Breast epithelium (tissue), 3 donors: ENCODE measurements at regions not wholly inside any gene's neighbourhood (a gene's known extent, or its start where the extent isn't known, plus 50 kb on each side); places are given as distances from the start of the nearest gene placed in this dataset.

ENCODE experiments used
- CTCF ChIP-seq, 3 donors: fragments of 450-650 bp; IDR thresholded peaks; one replicate each; pipeline ENCODE4 v1.5.1; 2016 to 2017; ENCODE audit warnings: antibody characterized with exemption in 3 of 3, mild to moderate bottlenecking in 3 of 3, moderate library complexity in 3 of 3
- POLR2A ChIP-seq: fragments of 450-650 bp; IDR thresholded peaks from one replicate; pipeline ENCODE4 v1.6.1; 2016; ENCODE audit warnings: antibody characterized with exemption, mild to moderate bottlenecking, moderate library complexity
- POLR2AphosphoS5 ChIP-seq, 3 donors: sonication (generic); formaldehyde crosslinking; IDR thresholded peaks; one replicate each; pipeline ENCODE4 v1.6.1; 2017; ENCODE audit warnings: antibody characterized with exemption in 3 of 3

GRCh38 chr6:3593161-3593560 is 136.3 kb upstream of the SLC22A23 start:
- no peak for TF ChIP-seq CTCF (IDR thresholded peaks at IDR 0.05)
- TF ChIP-seq POLR2A: no peak
- TF ChIP-seq POLR2AphosphoS5 (IDR thresholded peaks at IDR 0.05): no peak
